Endodermal cell (in vitro differentiated cells): ENCODE measurements at regions not wholly inside any gene's neighbourhood (a gene's known extent, or its start where the extent isn't known, plus 50 kb on each side); places are given as distances from the start of the nearest gene placed in this dataset.

Experiments
- DNase-seq: peaks from one replicate; pipeline ENCODE4 v3.0.0-alpha.2; 2017
- H3K27ac ChIP-seq: 2 replicates; pipeline ENCODE4 v1.5.1; 2013; ENCODE audit warnings: mild to moderate bottlenecking, low read depth, low read length, moderate library complexity
- H3K27me3 ChIP-seq: 2 replicates; pipeline ENCODE4 v1.6.1; 2013; ENCODE audit warnings: mild to moderate bottlenecking, low read length, moderate library complexity; ENCODE audit not compliant: insufficient read depth, control insufficient read depth, poor library complexity, severe bottlenecking
- H3K36me3 ChIP-seq: 2 replicates; pipeline ENCODE4 v1.7.0; 2013; ENCODE audit warnings: mild to moderate bottlenecking, low read length, moderate library complexity; ENCODE audit not compliant: control insufficient read depth, insufficient read depth
- H3K4me1 ChIP-seq: one replicate; pipeline ENCODE4 v1.7.0; 2013; ENCODE audit warnings: low read length; ENCODE audit not compliant: control insufficient read depth, insufficient read depth
- H3K4me3 ChIP-seq: 2 replicates; pipeline ENCODE4 v1.5.1; 2013; ENCODE audit warnings: mild to moderate bottlenecking, low read length, moderate library complexity
- H3K9ac ChIP-seq: 2 replicates; pipeline ENCODE4 v1.6.1; 2013; ENCODE audit warnings: mild to moderate bottlenecking, low read length, moderate library complexity; ENCODE audit not compliant: poor library complexity, severe bottlenecking; ENCODE audit errors: extremely low read depth
- H3K9me3 ChIP-seq: 2 replicates; pipeline ENCODE4 v1.6.1; 2013; ENCODE audit warnings: mild to moderate bottlenecking, low read length, moderate library complexity; ENCODE audit not compliant: control insufficient read depth
- H3K27ac Mint-ChIP-seq: 2 replicates; pipeline ENCODE4 v1.8.0; 2020; ENCODE audit warnings: mixed read lengths
- H3K27me3 Mint-ChIP-seq: 2 replicates; pipeline ENCODE4 v1.8.0; 2021; ENCODE audit warnings: mild to moderate bottlenecking, mixed read lengths; ENCODE audit not compliant: insufficient read depth
- H3K36me3 Mint-ChIP-seq: 2 replicates; pipeline ENCODE4 v1.8.0; 2020; ENCODE audit warnings: low read depth, mixed read lengths
- H3K4me1 Mint-ChIP-seq: 2 replicates; pipeline ENCODE4 v1.8.0; 2020; ENCODE audit warnings: mixed read lengths
- H3K4me3 Mint-ChIP-seq: 2 replicates; pipeline ENCODE4 v1.8.0; 2020; ENCODE audit warnings: mild to moderate bottlenecking, moderate library complexity, mixed read lengths
- H3K9me3 Mint-ChIP-seq: 2 replicates; pipeline ENCODE4 v1.8.0; 2020; ENCODE audit warnings: mild to moderate bottlenecking, mixed read lengths
- WGBS, 2 experiments: methylation state at CpG; one replicate each; pipeline versions ENCODE4 v1.1.5 to v1.1.7; 2013; ENCODE audit warnings: missing lambda C conversion rate in 2 of 2, mixed read lengths in 1 of 2; ENCODE audit not compliant: insufficient coverage in 1 of 2, insufficient read length in 1 of 2; 5-methylcytosine and 5-hydroxymethylcytosine counted together
- TF ChIP-seq, protein P1 (sequence below): fragments of 200-600 bp; sonication (generic); conservative IDR thresholded peaks from 2 replicates; pipeline ENCODE4 v1.5.0; 2021; ENCODE audit warnings: antibody characterized with exemption, mild to moderate bottlenecking

DNA sequence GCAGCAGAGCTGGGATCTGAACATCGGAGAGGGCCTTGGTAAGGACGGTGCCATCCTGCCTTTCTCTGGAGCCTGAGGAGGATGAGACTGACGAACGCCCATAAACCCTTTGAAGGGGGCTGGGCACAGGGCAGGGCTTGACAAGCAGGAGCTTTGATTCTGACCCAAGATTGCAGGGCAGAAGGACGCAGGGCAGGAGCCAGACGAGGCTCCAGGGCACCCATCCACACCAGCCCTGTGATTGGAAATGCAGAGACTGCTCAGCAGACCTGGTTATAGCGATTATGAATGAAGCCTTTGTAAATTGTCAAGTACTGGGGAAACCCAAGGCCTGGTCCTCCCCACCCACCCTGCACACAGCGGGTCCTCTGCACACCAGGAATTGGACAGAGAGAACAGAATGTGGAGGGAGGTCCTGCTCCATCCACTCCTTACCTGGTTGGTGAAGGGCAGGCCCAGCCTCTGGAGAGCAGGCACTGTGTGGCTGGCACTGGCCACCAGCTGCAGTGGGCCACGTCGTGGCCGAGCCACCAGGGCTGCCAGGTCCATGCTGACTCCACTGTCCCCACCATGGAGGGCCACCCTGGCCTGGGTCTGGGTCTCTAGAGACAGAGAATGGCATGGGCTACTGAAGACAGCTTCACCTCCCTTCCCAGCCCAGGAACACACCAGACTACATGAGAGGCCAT lies 68.8 kb downstream of the RMI2 start:
- H3K27me3 Mint-ChIP-seq, result no peaks in the 10 kb centered on the region
- no peak overlapping the region for H3K27ac Mint-ChIP-seq
- no peak overlapping the region for H3K4me3 Mint-ChIP-seq
- no peak overlapping the region for H3K27ac ChIP-seq
- H3K9me3 Mint-ChIP-seq, result no peaks in the 10 kb centered on the region
- no peaks in the 10 kb centered on the region for H3K9me3 ChIP-seq
- DNase-seq, result peak; percentile 29
- TF ChIP-seq, protein P1, sequence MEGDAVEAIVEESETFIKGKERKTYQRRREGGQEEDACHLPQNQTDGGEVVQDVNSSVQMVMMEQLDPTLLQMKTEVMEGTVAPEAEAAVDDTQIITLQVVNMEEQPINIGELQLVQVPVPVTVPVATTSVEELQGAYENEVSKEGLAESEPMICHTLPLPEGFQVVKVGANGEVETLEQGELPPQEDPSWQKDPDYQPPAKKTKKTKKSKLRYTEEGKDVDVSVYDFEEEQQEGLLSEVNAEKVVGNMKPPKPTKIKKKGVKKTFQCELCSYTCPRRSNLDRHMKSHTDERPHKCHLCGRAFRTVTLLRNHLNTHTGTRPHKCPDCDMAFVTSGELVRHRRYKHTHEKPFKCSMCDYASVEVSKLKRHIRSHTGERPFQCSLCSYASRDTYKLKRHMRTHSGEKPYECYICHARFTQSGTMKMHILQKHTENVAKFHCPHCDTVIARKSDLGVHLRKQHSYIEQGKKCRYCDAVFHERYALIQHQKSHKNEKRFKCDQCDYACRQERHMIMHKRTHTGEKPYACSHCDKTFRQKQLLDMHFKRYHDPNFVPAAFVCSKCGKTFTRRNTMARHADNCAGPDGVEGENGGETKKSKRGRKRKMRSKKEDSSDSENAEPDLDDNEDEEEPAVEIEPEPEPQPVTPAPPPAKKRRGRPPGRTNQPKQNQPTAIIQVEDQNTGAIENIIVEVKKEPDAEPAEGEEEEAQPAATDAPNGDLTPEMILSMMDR, result no peak
- H3K9ac ChIP-seq, result no peak overlapping the region
- H3K36me3 ChIP-seq, result no peaks in the 10 kb centered on the region
- no peaks in the 10 kb centered on the region for H3K4me1 Mint-ChIP-seq
- WGBS, 2 experiments, result 93 to 94% methylated on average over 8 to 11 of the region's 11 CpGs
- H3K4me3 ChIP-seq, result no peak overlapping the region
- no peaks in the 10 kb centered on the region for H3K36me3 Mint-ChIP-seq
- no peaks in the 10 kb centered on the region for H3K4me1 ChIP-seq
- H3K27me3 ChIP-seq, result no peaks in the 10 kb centered on the region

DNA sequence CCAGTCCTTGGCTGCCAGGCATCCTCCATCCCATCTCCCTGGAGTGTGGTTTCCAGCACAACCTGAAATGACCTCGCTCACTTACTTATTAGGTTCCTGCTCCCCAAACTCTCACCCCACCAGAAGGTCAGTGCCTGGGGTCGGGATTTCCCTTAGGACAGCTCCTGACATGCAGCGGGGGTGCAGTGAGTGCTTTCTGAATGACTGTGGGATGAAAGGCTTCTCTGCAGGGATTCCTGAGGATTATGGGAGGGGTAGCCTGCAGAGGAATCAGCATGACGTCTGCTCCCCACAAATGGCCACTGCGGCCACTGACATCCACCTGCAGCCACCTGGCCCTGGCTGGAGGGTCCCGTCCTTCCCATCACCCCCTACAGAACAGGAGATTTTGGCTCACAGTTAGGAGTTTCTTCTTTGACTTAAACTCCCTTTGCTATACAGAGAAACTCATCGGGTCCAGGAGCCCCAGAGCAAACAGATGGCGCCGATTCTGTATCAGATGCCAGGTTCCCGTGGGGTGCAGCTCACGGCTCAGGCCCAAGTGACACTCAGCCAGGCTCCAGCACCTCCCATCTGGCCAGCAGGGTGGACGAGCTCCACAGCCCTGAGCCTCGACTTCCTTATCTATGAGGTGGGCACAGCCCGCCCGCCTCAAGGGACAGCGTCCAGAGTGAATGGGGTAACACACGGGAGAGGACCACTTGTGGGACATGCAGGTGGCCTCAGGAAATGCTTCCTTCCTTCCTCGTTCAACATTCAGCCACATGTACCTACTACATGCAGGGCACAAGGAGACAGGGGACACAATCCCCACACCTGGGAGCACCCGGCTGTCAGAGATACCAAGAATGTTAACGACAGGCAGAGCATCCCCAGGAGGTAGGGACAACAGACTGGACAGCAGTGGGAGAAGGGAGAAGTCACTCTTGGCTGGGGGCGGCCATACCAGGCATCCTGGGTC lies 69.8 kb downstream of the RMI2 start:
- Mint-ChIP-seq H3K4me1 (no peaks in the 10 kb centered on the region), H3K36me3 (no peaks in the 10 kb centered on the region), H3K4me3 (no peak overlapping the region), H3K27me3 (no peaks in the 10 kb centered on the region), H3K27ac (no peak overlapping the region), H3K9me3 (no peaks in the 10 kb centered on the region)
- 80 to 87% methylated on average over 12 to 21 of the region's 21 CpGs for WGBS, 2 experiments
- Histone ChIP-seq H3K27me3 (no peaks in the 10 kb centered on the region), H3K9ac (no peak overlapping the region), H3K9me3 (no peaks in the 10 kb centered on the region), H3K4me1 (no peaks in the 10 kb centered on the region), H3K27ac (no peak overlapping the region), H3K36me3 (no peaks in the 10 kb centered on the region), H3K4me3 (no peak overlapping the region)
- no peak for DNase-seq
- TF ChIP-seq, protein P1, result no peak

DNA sequence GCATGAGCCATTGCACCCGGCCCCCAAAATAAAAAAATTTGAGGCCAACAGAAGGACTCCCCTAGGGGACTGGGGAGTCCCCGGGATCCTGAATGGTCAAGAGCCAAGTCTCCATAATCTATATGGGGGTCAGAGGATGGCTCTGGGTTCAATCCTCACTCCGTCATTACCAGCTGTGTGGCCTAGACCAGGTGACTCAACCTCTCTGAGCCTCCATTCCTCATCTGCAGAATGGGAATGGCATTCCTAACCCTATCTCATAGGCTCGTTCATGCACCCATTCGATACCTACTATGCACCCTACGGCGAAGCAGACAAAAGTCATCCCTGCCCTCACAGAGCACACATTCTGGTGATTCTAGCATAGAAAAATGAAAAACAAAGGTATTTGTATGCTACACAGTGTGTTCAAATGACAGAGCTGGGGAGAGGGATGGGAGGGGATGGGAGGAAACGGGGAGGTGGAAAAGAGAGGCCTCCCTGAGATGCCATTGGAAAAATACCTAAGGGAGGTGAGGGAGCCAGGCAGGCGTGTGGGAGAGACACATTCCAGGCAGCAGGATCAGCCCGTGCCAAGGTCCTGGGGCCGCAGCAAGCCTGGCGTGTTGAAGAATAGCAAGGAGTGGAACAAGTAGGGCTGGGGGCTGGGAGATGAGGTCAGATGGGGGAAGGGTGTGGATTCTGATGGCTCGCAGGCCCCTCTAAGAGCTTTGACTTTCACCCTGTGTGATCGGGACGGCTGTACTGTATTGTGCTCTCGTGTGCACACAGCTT lies 71.2 kb downstream of the RMI2 start:
- H3K27ac ChIP-seq, result no peak overlapping the region
- Mint-ChIP-seq H3K4me3 (no peak overlapping the region), H3K27me3 (no peaks in the 10 kb centered on the region), H3K36me3 (no peaks in the 10 kb centered on the region), H3K4me1 (no peaks in the 10 kb centered on the region), H3K9me3 (no peaks in the 10 kb centered on the region), H3K27ac (no peak overlapping the region)
- H3K9ac ChIP-seq, result no peak overlapping the region
- H3K4me3 ChIP-seq, result no peak overlapping the region
- H3K36me3 ChIP-seq, result no peaks in the 10 kb centered on the region
- TF ChIP-seq, protein P1, result no peak
- H3K9me3 ChIP-seq, result no peaks in the 10 kb centered on the region
- DNase-seq, result no peak
- no peaks in the 10 kb centered on the region for H3K27me3 ChIP-seq
- 89 to 97% methylated on average over 14 to 16 of the region's 16 CpGs for WGBS, 2 experiments
- H3K4me1 ChIP-seq, result no peaks in the 10 kb centered on the region
